ENCODE measurements at regions not wholly inside any gene's neighbourhood (a gene's known extent, or its start where the extent isn't known, plus 50 kb on each side); places are given as distances from the start of the nearest gene placed in this dataset.

GRCh38 chr9:131809941-131810344 is 70.1 kb upstream of the RAPGEF1 start:
- Histone ChIP-seq H3K4me3 (no peak overlapping the region), H3K9me3 (no peaks in the 10 kb centered on the region), H3K36me3 (no peaks in the 10 kb centered on the region), H3K27me3 (peaks cover 0 to 100% (median 4%) of the 10 kb centered on the region in 4 donors), H3K4me1 (peaks cover 0 to 17% (median 0%) of the 10 kb centered on the region in 3 donors), H3K27ac (no peak overlapping the region)
- intact Hi-C loops (cut with DNase I) = no loop called here
- no peak for DNase-seq
- TF ChIP-seq, protein P1, sequence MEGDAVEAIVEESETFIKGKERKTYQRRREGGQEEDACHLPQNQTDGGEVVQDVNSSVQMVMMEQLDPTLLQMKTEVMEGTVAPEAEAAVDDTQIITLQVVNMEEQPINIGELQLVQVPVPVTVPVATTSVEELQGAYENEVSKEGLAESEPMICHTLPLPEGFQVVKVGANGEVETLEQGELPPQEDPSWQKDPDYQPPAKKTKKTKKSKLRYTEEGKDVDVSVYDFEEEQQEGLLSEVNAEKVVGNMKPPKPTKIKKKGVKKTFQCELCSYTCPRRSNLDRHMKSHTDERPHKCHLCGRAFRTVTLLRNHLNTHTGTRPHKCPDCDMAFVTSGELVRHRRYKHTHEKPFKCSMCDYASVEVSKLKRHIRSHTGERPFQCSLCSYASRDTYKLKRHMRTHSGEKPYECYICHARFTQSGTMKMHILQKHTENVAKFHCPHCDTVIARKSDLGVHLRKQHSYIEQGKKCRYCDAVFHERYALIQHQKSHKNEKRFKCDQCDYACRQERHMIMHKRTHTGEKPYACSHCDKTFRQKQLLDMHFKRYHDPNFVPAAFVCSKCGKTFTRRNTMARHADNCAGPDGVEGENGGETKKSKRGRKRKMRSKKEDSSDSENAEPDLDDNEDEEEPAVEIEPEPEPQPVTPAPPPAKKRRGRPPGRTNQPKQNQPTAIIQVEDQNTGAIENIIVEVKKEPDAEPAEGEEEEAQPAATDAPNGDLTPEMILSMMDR (IDR thresholded peaks at IDR 0.05) = no peak
- TF ChIP-seq POLR2A (IDR thresholded peaks at IDR 0.05) = no peak
- 33% methylated on average over 2 to 8 of the region's 8 CpGs for WGBS, 2 donors

- Histone ChIP-seq H3K36me3 (no peaks in the 10 kb centered on the region), H3K4me3 (no peak overlapping the region), H3K4me1 (peaks cover 0 to 17% (median 0%) of the 10 kb centered on the region in 3 donors), H3K9me3 (no peaks in the 10 kb centered on the region), H3K27ac (no peak overlapping the region), H3K27me3 (peaks cover 0 to 100% (median 4%) of the 10 kb centered on the region in 4 donors)
- TF ChIP-seq, protein P1 (IDR thresholded peaks at IDR 0.05) = no peak
- TF ChIP-seq POLR2A (IDR thresholded peaks at IDR 0.05) = no peak
- no peak for DNase-seq
- whole genome bisulfite sequencing, 2 donors = 67% methylated on average over 7 of the region's 7 CpGs; no CpG with 5 or more reads in 1 of the 2 donors
- intact Hi-C loops (cut with DNase I) = no loop called here
Observed at GRCh38 chr9:131808291-131808690, 68.4 kb upstream of the RAPGEF1 start.

DNA sequence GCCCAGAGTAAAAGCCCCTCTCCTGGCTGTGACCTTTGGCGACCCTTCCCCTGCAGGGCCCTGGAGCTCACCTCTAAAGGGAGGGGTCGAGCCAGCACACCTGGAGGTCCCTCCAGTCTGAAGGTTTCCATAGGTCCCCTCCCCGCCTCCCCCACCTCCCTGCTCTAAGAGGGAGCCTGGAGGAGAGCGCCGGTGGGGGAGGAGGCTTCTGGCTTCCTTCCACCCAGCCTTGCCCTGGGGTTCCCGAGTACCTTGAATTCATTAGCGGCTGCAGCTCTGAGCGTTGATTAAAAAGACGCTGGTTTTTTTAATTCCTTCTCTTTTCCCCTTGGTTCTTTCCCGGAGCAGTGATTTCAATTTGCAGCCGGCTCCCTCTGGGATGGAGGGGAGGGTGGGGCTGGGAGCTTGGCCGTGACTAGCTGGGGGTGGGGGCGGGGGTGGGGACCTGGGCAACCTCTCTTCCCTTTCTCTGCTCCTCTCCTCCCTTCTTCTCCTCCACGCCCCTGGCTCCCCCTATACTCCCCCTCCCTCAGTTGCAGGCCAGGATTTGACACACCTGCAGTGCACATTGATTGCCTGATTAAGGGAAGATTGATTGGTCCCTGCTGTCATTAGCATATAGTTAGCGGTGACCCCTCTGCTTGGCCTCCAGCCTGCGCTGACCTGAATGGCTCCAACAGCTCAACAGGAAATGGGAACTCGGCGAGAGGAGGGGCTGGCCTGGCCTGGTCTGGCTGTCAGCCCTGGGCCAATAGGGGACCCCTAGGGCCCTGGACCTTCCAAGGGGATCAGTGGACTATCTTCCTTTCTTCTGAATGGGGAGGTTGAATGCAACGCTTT is 67.5 kb upstream of the RAPGEF1 start:
- Histone ChIP-seq H3K4me3 (no peak overlapping the region), H3K4me1 (peaks cover 0 to 17% (median 0%) of the 10 kb centered on the region in 3 donors), H3K9me3 (no peaks in the 10 kb centered on the region), H3K36me3 (no peaks in the 10 kb centered on the region), H3K27ac (no peak overlapping the region), H3K27me3 (peaks cover 0 to 100% (median 4%) of the 10 kb centered on the region in 4 donors)
- no peak for DNase-seq
- no peak for TF ChIP-seq POLR2A (IDR thresholded peaks at IDR 0.05)
- TF ChIP-seq, protein P1 (IDR thresholded peaks at IDR 0.05) = no peak
- WGBS, 2 donors = 6 to 9% methylated on average over 12 to 16 of the region's 19 CpGs
- intact Hi-C loops (cut with DNase I) = no loop called here

GRCh38 chr9:131805803-131806202 is 65.9 kb upstream of the RAPGEF1 start:
- H3K4me1 ChIP-seq = peaks cover 0 to 15% (median 0%) of the 10 kb centered on the region in 3 donors
- peaks cover 0 to 98% (median 4%) of the 10 kb centered on the region in 4 donors for H3K27me3 ChIP-seq
- 45 to 68% methylated on average over 3 to 6 of the region's 8 CpGs for WGBS, 2 donors
- no peak overlapping the region for H3K4me3 ChIP-seq
- intact Hi-C loops (cut with DNase I) = no loop called here
- no peaks in the 10 kb centered on the region for H3K9me3 ChIP-seq
- no peak for DNase-seq
- no peak overlapping the region for H3K27ac ChIP-seq
- no peak for TF ChIP-seq POLR2A (IDR thresholded peaks at IDR 0.05)
- TF ChIP-seq, protein P1 (IDR thresholded peaks at IDR 0.05) = no peak
- H3K36me3 ChIP-seq = no peaks in the 10 kb centered on the region

DNA sequence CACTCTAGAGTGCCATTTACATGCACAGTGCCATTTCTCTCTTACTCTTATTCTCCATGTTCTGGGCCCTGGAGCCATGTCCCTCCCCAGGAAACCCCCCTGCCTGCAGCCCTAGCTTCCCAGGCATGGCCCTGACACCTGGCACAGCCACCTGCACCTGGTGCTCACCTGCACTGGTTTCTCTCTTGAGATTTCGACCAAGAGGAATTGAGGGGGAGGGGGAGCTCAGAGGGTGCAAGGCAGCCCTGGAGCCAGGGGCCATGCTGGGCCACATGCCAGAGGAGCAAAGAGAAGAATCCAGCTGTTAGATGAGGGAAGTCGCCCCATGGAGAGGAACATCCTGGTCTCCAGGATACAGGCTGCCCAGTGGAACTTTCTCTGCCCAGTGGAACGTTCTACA is 65.0 kb upstream of the RAPGEF1 start:
- H3K4me1 ChIP-seq = peaks cover 0 to 7% (median 0%) of the 10 kb centered on the region in 3 donors
- H3K27ac ChIP-seq = no peak overlapping the region
- peaks cover 0 to 96% (median 4%) of the 10 kb centered on the region in 4 donors for H3K27me3 ChIP-seq
- no peaks in the 10 kb centered on the region for H3K36me3 ChIP-seq
- TF ChIP-seq POLR2A (IDR thresholded peaks at IDR 0.05) = no peak
- TF ChIP-seq, protein P1 (IDR thresholded peaks at IDR 0.05) = no peak
- H3K4me3 ChIP-seq = no peak overlapping the region
- no peaks in the 10 kb centered on the region for H3K9me3 ChIP-seq
- intact Hi-C loops (cut with DNase I) = no loop called here
- 47 to 56% methylated on average over 2 of the region's 3 CpGs for WGBS, 2 donors
- no peak for DNase-seq
